OCI-LY3 (cell line): ENCODE measurements at regions not wholly inside any gene's neighbourhood (a gene's known extent, or its start where the extent isn't known, plus 50 kb on each side); places are given as distances from the start of the nearest gene placed in this dataset.

Experiments used
- CTCF ChIP-seq: fragments of 200-600, 300-600 bp; sonication (generic); IDR thresholded peaks from 2 replicates; pipeline ENCODE4 v1.5.1; 2014; ENCODE audit warnings: antibody characterized with exemption, low read length, low read depth
- EZH2phosphoT487 ChIP-seq: fragments of 200-600 bp; shearing (Covaris generic); IDR thresholded peaks from 2 replicates; pipeline ENCODE4 v1.6.1; 2018; ENCODE audit warnings: antibody characterized with exemption, mixed run types, low read depth

GRCh38 chr3:110878692-110879091, 192.9 kb upstream of the NECTIN3 start:
- TF ChIP-seq CTCF (no peak), EZH2phosphoT487 (no peak)
